ENCODE measurements at regions not wholly inside any gene's neighbourhood (a gene's known extent, or its start where the extent isn't known, plus 50 kb on each side); places are given as distances from the start of the nearest gene placed in this dataset.
A peak's percentile ranks its signal among the peaks of the same experiment; 100 is the strongest.

- DNase-seq (ENCODE audit: low read depth) = no peak
- H3K4me3 ChIP-seq (replicated peaks; ENCODE audit: low read depth, low read length) = no peak overlapping the region
- no peak for TF ChIP-seq CTCF (IDR thresholded peaks at IDR 0.05; ENCODE audit: low read length, missing control alignments)
Measured at GRCh38 chr7:41835976-41836530, 133.2 kb upstream of the INHBA start.

GRCh38 chr7:41834805-41835694, 132.2 kb upstream of the INHBA start:
- DNase-seq (ENCODE audit: low read depth) = peak; percentile 34
- TF ChIP-seq CTCF (IDR thresholded peaks at IDR 0.05; ENCODE audit: low read length, missing control alignments) = no peak
- no peak overlapping the region for H3K4me3 ChIP-seq (replicated peaks; ENCODE audit: low read depth, low read length)

GRCh38 chr7:41832941-41833340, 130.1 kb upstream of the INHBA start:
- no peak overlapping the region for H3K4me3 ChIP-seq (replicated peaks; ENCODE audit: low read depth, low read length)
- no peak for DNase-seq (ENCODE audit: low read depth)
- no peak for TF ChIP-seq CTCF (IDR thresholded peaks at IDR 0.05; ENCODE audit: low read length, missing control alignments)

- no peak for TF ChIP-seq CTCF (IDR thresholded peaks at IDR 0.05; ENCODE audit: low read length, missing control alignments)
- no peak overlapping the region for H3K4me3 ChIP-seq (replicated peaks; ENCODE audit: low read depth, low read length)
- no peak for DNase-seq (ENCODE audit: low read depth)
Measured at GRCh38 chr7:41830271-41830670, 127.4 kb upstream of the INHBA start.

- no peak for TF ChIP-seq CTCF (IDR thresholded peaks at IDR 0.05; ENCODE audit: low read length, missing control alignments)
- DNase-seq (ENCODE audit: low read depth) = no peak
- no peak overlapping the region for H3K4me3 ChIP-seq (replicated peaks; ENCODE audit: low read depth, low read length)
Measured at GRCh38 chr7:41828911-41829310, 126.0 kb upstream of the INHBA start.

- no peak overlapping the region for H3K4me3 ChIP-seq (replicated peaks; ENCODE audit: low read depth, low read length)
- no peak for TF ChIP-seq CTCF (IDR thresholded peaks at IDR 0.05; ENCODE audit: low read length, missing control alignments)
- DNase-seq (ENCODE audit: low read depth) = no peak
Measured at GRCh38 chr7:41826641-41827040, 123.8 kb upstream of the INHBA start.

Data from fibroblast of pulmonary artery (primary cell).